IMR-90 (cell line): ENCODE measurements at regions not wholly inside any gene's neighbourhood (a gene's known extent, or its start where the extent isn't known, plus 50 kb on each side); places are given as distances from the start of the nearest gene placed in this dataset.
A peak's percentile ranks its signal among the peaks of the same experiment; 100 is the strongest.

Experiments
- ATAC-seq: fragments of 200-7000 bp; cut with Tn5 transposase; 2 replicates; pipeline ENCODE4 v1.9.1; 2020; ENCODE audit warnings: low read depth, mild to moderate bottlenecking, moderate library complexity
- BruUV-seq: library from RNA; stranded (reverse); fragments of 400-500 nt; replicated peaks from 2 replicates; lab custom pipeline; 2021; lab: Mats Ljungman, UMichigan
- CTCF ChIA-PET: fragments of 300-600 bp; formaldehyde crosslinking; extraction: SDS; loops from one replicate; lab custom pipeline; 2021; ENCODE audit warnings: antibody characterized with exemption; lab: Yijun Ruan, JAX
- POLR2A ChIA-PET: fragments of 300-600 bp; sonication (Branson Sonifier 250); formaldehyde crosslinking; loops from one replicate; lab custom pipeline; 2022; ENCODE audit warnings: antibody characterized with exemption; ENCODE audit not compliant: unreplicated experiment; lab: Charles Lee
- DNase-seq: peaks from one replicate; pipeline ENCODE4 v3.0.0; 2013
- H2AFZ ChIP-seq: replicated peaks from 2 replicates; pipeline ENCODE3; 2013; ENCODE audit warnings: low read length, mild to moderate bottlenecking; ENCODE audit not compliant: poor library complexity
- H2AK5ac ChIP-seq: 2 replicates; pipeline ENCODE4 v1.6.1; 2013; ENCODE audit warnings: low read depth, low read length, inconsistent platforms
- H2AK9ac ChIP-seq: replicated peaks from 2 replicates; pipeline ENCODE3; 2013; ENCODE audit warnings: mild to moderate bottlenecking, low read depth, low read length, moderate library complexity; ENCODE audit not compliant: poor library complexity
- H2BK120ac ChIP-seq: 2 replicates; pipeline ENCODE4 v1.6.1; 2013; ENCODE audit warnings: low read depth, low read length, inconsistent platforms
- H2BK15ac ChIP-seq: 3 replicates; pipeline ENCODE4 v1.6.1; 2013; ENCODE audit warnings: low read depth, low read length, inconsistent platforms
- H2BK20ac ChIP-seq: 2 replicates; pipeline ENCODE4 v1.6.1; 2013; ENCODE audit warnings: low read depth, mild to moderate bottlenecking, inconsistent platforms, low read length, moderate library complexity
- H2BK5ac ChIP-seq: 2 replicates; pipeline ENCODE4 v1.6.1; 2013; ENCODE audit warnings: mild to moderate bottlenecking, low read depth, low read length, inconsistent platforms; ENCODE audit not compliant: poor library complexity, severe bottlenecking
- H3K14ac ChIP-seq: replicated peaks from 2 replicates; pipeline ENCODE4 v1.6.1; 2013; ENCODE audit warnings: low read depth, low read length, inconsistent platforms
- H3K18ac ChIP-seq: 2 replicates; pipeline ENCODE4 v1.6.1; 2013; ENCODE audit warnings: low read depth, low read length, control low read depth
- H3K23ac ChIP-seq: 2 replicates; pipeline ENCODE4 v1.6.1; 2013; ENCODE audit warnings: low read depth, low read length, inconsistent platforms
- H3K27ac ChIP-seq: 2 replicates; pipeline ENCODE4 v1.5.1; 2013; ENCODE audit warnings: mild to moderate bottlenecking, control low read depth, low read length; ENCODE audit not compliant: insufficient read depth
- H3K27me3 ChIP-seq: 2 replicates; pipeline ENCODE4 v1.6.1; 2013; ENCODE audit warnings: low read length; ENCODE audit not compliant: control insufficient read depth, insufficient read depth
- H3K36me3 ChIP-seq: 2 replicates; pipeline ENCODE4 v1.6.1; 2013; ENCODE audit warnings: low read length, mixed read lengths; ENCODE audit not compliant: control insufficient read depth, insufficient read depth
- H3K4ac ChIP-seq: 2 replicates; pipeline ENCODE4 v1.6.1; 2013; ENCODE audit warnings: low read depth, low read length, inconsistent platforms
- H3K4me1 ChIP-seq: 2 replicates; pipeline ENCODE4 v1.6.1; 2013; ENCODE audit warnings: low read length, mixed read lengths; ENCODE audit not compliant: control insufficient read depth, insufficient read depth
- H3K4me2 ChIP-seq: 2 replicates; pipeline ENCODE4 v1.6.1; 2013; ENCODE audit warnings: low read depth, mild to moderate bottlenecking, control low read depth, low read length, moderate library complexity
- H3K4me3 ChIP-seq: 2 replicates; pipeline ENCODE4 v1.5.1; 2013; ENCODE audit warnings: low read depth, mild to moderate bottlenecking, control low read depth, low read length, moderate library complexity; ENCODE audit not compliant: insufficient read depth
- H3K56ac ChIP-seq: 2 replicates; pipeline ENCODE4 v1.6.1; 2013; ENCODE audit warnings: low read length, inconsistent platforms; ENCODE audit not compliant: insufficient read depth; ENCODE audit errors: extremely low read depth
- H3K79me1 ChIP-seq, 2 experiments: 2 replicates each; pipeline ENCODE4 v1.6.1; 2013; ENCODE audit warnings: low read length in 2 of 2, inconsistent platforms in 1 of 2, low read depth in 1 of 2
- H3K9ac ChIP-seq: 2 replicates; pipeline ENCODE4 v1.6.1; 2013; ENCODE audit warnings: low read depth, low read length, control low read depth
- H3K9me1 ChIP-seq: 2 replicates; pipeline ENCODE4 v1.6.1; 2013; ENCODE audit warnings: low read length, inconsistent platforms; ENCODE audit not compliant: insufficient read depth
- H3K9me3 ChIP-seq: 2 replicates; pipeline ENCODE4 v1.6.1; 2013; ENCODE audit warnings: low read length; ENCODE audit not compliant: control insufficient read depth, insufficient read depth
- H4K20me1 ChIP-seq: 2 replicates; pipeline ENCODE4 v1.6.1; 2013; ENCODE audit warnings: low read length, inconsistent platforms; ENCODE audit not compliant: insufficient read depth
- H4K5ac ChIP-seq: 2 replicates; pipeline ENCODE4 v1.6.1; 2013; ENCODE audit warnings: mild to moderate bottlenecking, low read depth, low read length, control low read depth
- H4K8ac ChIP-seq, 2 experiments: 2 replicates each; pipeline ENCODE4 v1.6.1; 2013; ENCODE audit warnings: low read depth in 2 of 2, low read length in 2 of 2, control low read depth in 1 of 2, inconsistent platforms in 1 of 2
- H4K91ac ChIP-seq: 2 replicates; pipeline ENCODE4 v1.6.1; 2013; ENCODE audit warnings: low read depth, low read length, inconsistent platforms; ENCODE audit not compliant: insufficient read depth
- MXI1 ChIP-seq: IDR thresholded peaks from 2 replicates; pipeline ENCODE4 v1.6.1; 2012; ENCODE audit warnings: low read depth, mild to moderate bottlenecking, low read length, moderate library complexity, borderline replicate concordance
- NFE2L2 ChIP-seq: fragments of 150-350 bp; IDR thresholded peaks from 2 replicates; pipeline ENCODE4 v1.6.1; 2016; ENCODE audit warnings: low read depth, mild to moderate bottlenecking, low read length
- WGBS, 2 experiments: methylation state at CpG; one replicate each; pipeline versions ENCODE4 v1.1.5 to v1.1.7; 2013; ENCODE audit warnings: missing lambda C conversion rate in 2 of 2; ENCODE audit not compliant: insufficient read length in 1 of 2; ENCODE audit errors: extremely low coverage in 2 of 2; 5-methylcytosine and 5-hydroxymethylcytosine counted together
- dilution Hi-C: fragments of 300-500 bp; cut with HindIII; formaldehyde crosslinking; loops from one replicate; pipeline ENCODE4 v1.14.3; 2018; ENCODE audit warnings: low sequenced_read_pairs; ENCODE audit not compliant: unreplicated experiment
- in situ Hi-C: fragments of 300-500 bp; cut with MboI; formaldehyde crosslinking; loops from 3 replicates; pipeline ENCODE4 v1.14.3; 2019; ENCODE audit warnings: low sequenced_read_pairs, inconsistent platforms, mixed read lengths
- intact Hi-C: fragments of 100-400 bp; cut with micrococcal nuclease; formaldehyde crosslinking; loops from 2 replicates; pipeline ENCODE4 v1.10.0; 2022

DNA sequence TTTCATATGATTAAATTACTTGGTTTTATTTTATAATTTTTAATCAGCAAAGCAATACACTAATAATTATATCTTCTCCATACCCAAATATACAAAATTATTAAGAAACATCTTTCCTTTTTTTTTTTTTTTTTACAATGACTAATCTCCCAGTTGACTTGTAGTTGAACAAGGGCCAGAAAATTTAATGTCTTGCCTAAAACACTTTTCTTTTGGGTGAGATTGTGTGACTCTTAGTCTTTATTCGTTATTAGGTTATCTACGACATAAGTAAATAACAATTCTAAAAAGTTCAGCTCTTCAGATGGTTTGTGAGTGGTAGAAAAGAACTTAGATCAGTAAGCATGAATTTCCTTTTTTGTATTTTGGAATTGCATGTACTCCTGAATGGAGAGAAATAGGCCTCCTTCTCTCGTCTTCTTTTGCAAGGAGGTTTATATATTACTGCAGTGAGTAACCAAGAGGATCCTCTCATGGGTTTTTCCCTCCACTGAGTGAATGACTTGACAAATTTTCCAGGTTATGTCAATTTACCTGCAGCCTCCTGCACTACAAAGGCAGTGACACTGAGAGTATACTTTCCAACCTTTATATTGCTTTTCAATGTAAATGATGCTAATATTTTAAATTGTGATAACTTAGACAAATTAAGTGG is 364.5 kb upstream of the CITED2 start:
- H3K4ac ChIP-seq, result no peak overlapping the region
- H2AK5ac ChIP-seq, result no peak overlapping the region
- ATAC-seq (no peak), DNase-seq (no peak)
- H2BK5ac ChIP-seq, result no peak overlapping the region
- no peak overlapping the region for H4K8ac ChIP-seq
- H2BK120ac ChIP-seq, result no peak overlapping the region
- no peak overlapping the region for H3K4me3 ChIP-seq
- no peaks in the 10 kb centered on the region for H4K20me1 ChIP-seq
- H3K9ac ChIP-seq, result no peak overlapping the region
- 0 out of 2 replicates have a peak, but pooled peaks cover under 1% of the 10 kb centered on the region for H3K9me1 ChIP-seq
- dilution Hi-C loops (no loop called here), intact Hi-C loops (no loop called here), in situ Hi-C loops (no loop called here)
- H2BK15ac ChIP-seq, result no peak overlapping the region
- no peaks in the 10 kb centered on the region for H3K79me1 ChIP-seq
- no peak overlapping the region for H2AFZ ChIP-seq
- no peak overlapping the region for H4K5ac ChIP-seq
- H3K4me1 ChIP-seq, result peaks cover 2% of the 10 kb centered on the region; the same call in 1 of the 2 replicates
- no peaks in the 10 kb centered on the region for H3K36me3 ChIP-seq
- H3K14ac ChIP-seq, result no peak overlapping the region
- no peaks in the 10 kb centered on the region for H3K9me3 ChIP-seq
- H3K27ac ChIP-seq, result no peak overlapping the region
- TF ChIP-seq MXI1 (no peak), NFE2L2 (0 out of 2 replicates have a peak, but pooled peaks have one; percentile 23)
- ChIA-PET POLR2A (no interaction called here), CTCF (interaction anchor here (0.6 kb wide), 1 partner anchor 1181 kb away, joined by 3 read pairs; no protein-coding TSS in a partner anchor)
- H4K91ac ChIP-seq, result no peak overlapping the region
- WGBS, 2 experiments, result no CpG with 5 or more reads among the region's 3 CpGs
- BruUV-seq, result no TSS peak
- H2BK20ac ChIP-seq, result no peak overlapping the region
- H2AK9ac ChIP-seq, result no peak overlapping the region
- H3K56ac ChIP-seq, result no peak overlapping the region
- H3K4me2 ChIP-seq, result no peak overlapping the region
- H3K18ac ChIP-seq, result no peak overlapping the region
- no peaks in the 10 kb centered on the region for H3K27me3 ChIP-seq
- H3K23ac ChIP-seq, result no peak overlapping the region
